ENCODE measurements at regions not wholly inside any gene's neighbourhood (a gene's known extent, or its start where the extent isn't known, plus 50 kb on each side); places are given as distances from the start of the nearest gene placed in this dataset.

DNA sequence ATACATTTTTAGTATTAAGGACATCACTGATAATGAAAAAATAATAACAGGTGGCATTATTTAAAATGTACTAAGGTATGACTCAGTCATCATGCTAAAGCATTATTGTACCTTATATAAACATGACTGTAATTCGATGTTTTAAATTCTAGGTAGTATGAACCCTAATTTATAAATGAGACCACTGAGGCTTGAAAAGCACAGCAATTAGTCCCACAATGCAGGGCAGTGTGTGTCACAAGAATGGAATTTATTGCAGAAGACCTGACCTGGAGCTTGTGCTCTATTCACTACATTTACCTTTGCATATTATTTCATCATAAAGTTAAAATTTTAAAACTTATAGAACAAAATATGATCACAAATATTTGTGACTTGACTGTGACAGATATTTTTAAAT lies 358.5 kb upstream of the DSEL start:
- CTCF ChIA-PET: interaction anchor here (1.1 kb wide), 1 partner anchor 9 kb away, joined by 3 read pairs; no protein-coding TSS in a partner anchor
- TF ChIP-seq CTCF (IDR thresholded peaks at IDR 0.05; ENCODE audit: control extremely low read depth, extremely low read depth, low read depth, missing control alignments): no peak
- DNase-seq (ENCODE audit: extremely low spot score): no peak
- POLR2A ChIA-PET: no interaction called here

- ChIA-PET POLR2A (no interaction called here), CTCF (no interaction called here)
- no peak for DNase-seq (ENCODE audit: extremely low spot score)
- no peak for TF ChIP-seq CTCF (IDR thresholded peaks at IDR 0.05; ENCODE audit: control extremely low read depth, extremely low read depth, low read depth, missing control alignments)
Measured at GRCh38 chr18:67865400-67865799, 348.9 kb upstream of the DSEL start.

DNA sequence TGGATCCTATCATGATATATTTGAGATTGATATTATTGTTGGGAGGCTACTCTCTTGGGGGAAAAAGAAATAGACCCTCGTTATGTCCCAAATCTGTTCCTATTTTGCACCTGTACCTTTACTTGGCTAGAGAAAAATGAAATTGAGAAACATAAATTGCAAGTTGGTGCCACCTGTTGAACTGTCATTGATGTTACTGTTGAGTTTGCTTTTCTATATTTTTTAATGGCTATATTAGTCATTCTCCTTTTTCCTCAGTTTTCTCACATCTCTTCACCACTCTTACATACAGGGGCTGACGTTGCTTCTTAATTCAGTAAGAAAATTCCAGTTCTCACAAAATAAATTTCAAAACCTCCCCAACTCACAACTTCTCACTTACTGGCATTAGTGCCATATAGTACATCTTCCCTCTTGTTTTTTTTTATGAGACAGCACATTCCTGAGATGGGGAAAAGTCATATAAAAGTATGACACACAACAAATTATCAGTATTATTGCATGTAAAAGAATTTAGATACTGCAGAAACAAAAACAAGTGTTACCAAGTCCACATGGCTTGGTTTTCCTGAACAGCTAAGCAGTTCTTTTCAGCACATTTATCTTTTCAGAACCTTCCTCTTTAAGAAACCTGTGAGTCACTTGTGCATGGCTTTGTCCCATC lies 348.3 kb upstream of the DSEL start:
- no peak for DNase-seq (ENCODE audit: extremely low spot score)
- ChIA-PET CTCF (no interaction called here), POLR2A (no interaction called here)
- no peak for TF ChIP-seq CTCF (IDR thresholded peaks at IDR 0.05; ENCODE audit: control extremely low read depth, extremely low read depth, low read depth, missing control alignments)

DNA sequence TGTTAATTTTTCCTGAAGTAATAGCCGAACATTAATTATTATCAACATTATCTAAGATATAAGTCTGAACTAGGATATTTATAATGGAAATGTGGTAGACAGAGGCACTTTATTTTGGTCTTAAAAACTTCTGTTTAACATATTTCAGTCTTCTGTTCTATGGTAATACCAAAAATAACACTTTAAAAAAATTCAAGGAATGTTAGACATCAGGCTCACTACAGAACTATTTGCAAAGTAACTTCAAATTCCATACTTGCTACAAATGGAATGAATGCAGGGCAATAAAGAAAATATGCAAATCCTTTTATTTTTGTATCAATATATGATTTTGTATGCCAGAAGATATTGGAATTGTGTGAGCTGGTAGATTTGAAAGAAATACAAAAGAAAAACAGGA lies 345.5 kb upstream of the DSEL start:
- CTCF ChIA-PET: no interaction called here
- no peak for DNase-seq (ENCODE audit: extremely low spot score)
- POLR2A ChIA-PET: no interaction called here
- TF ChIP-seq CTCF (IDR thresholded peaks at IDR 0.05; ENCODE audit: control extremely low read depth, extremely low read depth, low read depth, missing control alignments): no peak

GRCh38 chr18:67854340-67854739 lies 337.8 kb upstream of the DSEL start:
- POLR2A ChIA-PET: no interaction called here
- no peak for TF ChIP-seq CTCF (IDR thresholded peaks at IDR 0.05; ENCODE audit: control extremely low read depth, extremely low read depth, low read depth, missing control alignments)
- CTCF ChIA-PET: no interaction called here
- DNase-seq (ENCODE audit: extremely low spot score): no peak

GRCh38 chr18:67846422-67847098 lies 330.0 kb upstream of the DSEL start:
- CTCF ChIA-PET: no interaction called here
- POLR2A ChIA-PET: no interaction called here
- no peak for DNase-seq (ENCODE audit: extremely low spot score)
- no peak for TF ChIP-seq CTCF (IDR thresholded peaks at IDR 0.05; ENCODE audit: control extremely low read depth, extremely low read depth, low read depth, missing control alignments)
